ENCODE measurements at regions not wholly inside any gene's neighbourhood (a gene's known extent, or its start where the extent isn't known, plus 50 kb on each side); places are given as distances from the start of the nearest gene placed in this dataset.

DNA sequence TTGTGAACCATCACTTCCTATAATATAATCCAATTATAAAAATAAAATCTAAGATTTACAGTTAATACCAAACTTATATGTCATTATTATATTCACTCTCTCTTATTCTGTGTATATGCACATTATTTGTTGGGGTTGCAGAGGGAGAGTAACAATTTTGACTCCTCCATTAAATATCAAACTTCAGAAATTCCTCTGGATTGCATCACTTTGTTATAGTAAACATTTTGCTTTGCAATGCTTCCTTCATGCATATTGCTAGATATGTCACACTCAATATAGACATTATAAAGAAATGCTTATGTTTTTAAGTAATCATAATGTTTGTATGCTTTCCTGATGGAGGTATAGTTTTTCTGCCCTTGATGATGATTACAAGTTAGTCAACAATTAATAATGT is 999.0 kb upstream of the ADGRL2 start:
- no peak for TF ChIP-seq CTCF (IDR thresholded peaks at IDR 0.05)
- TF ChIP-seq POLR2AphosphoS5 (IDR thresholded peaks at IDR 0.05): no peak
- no peak for TF ChIP-seq POLR2A (IDR thresholded peaks at IDR 0.05)

Data from breast epithelium (tissue), 3 donors.